Stimulated activated CD8-positive, alpha-beta memory T cell treated with anti-CD3 and anti-CD28 coated beads, Interleukin-7, amount 100 ng/mL, for 48 hours (primary cell): ENCODE measurements at regions not wholly inside any gene's neighbourhood (a gene's known extent, or its start where the extent isn't known, plus 50 kb on each side); places are given as distances from the start of the nearest gene placed in this dataset.

Experiments
- DNase-seq, 2 donors: peaks; one replicate each; pipeline ENCODE4 v3.0.0-alpha.2; 2020; ENCODE audit warnings: low read depth in 1 of 2; ENCODE audit errors: extremely low read depth in 1 of 2

- DNase-seq = no peak
These were observed 639.6 kb downstream of the CETN3 start for GRCh38 chr5:89769975-89770374.

- no peak for DNase-seq
These were observed 649.8 kb downstream of the CETN3 start for GRCh38 chr5:89759802-89760201.

- no peak for DNase-seq
These were observed 651.4 kb downstream of the CETN3 start for GRCh38 chr5:89758146-89758545.

GRCh38 chr5:89756955-89757354, 652.6 kb downstream of the CETN3 start:
- no peak for DNase-seq

GRCh38 chr5:89755024-89755423, 654.5 kb downstream of the CETN3 start:
- DNase-seq = no peak

- no peak for DNase-seq
These were observed 674.5 kb downstream of the CETN3 start for GRCh38 chr5:89735082-89735481.

- no peak for DNase-seq
These were observed 675.8 kb downstream of the CETN3 start for GRCh38 chr5:89733772-89734171.

- DNase-seq = no peak
These were observed 679.8 kb downstream of the CETN3 start for GRCh38 chr5:89729623-89730301.

- no peak for DNase-seq
These were observed 680.8 kb downstream of the CETN3 start for GRCh38 chr5:89728750-89729149.

- no peak for DNase-seq
These were observed 681.4 kb downstream of the CETN3 start for GRCh38 chr5:89728134-89728533.

- no peak for DNase-seq
These were observed 685.0 kb downstream of the CETN3 start for GRCh38 chr5:89724379-89725095.

GRCh38 chr5:89723907-89724306, 685.6 kb downstream of the CETN3 start:
- DNase-seq = no peak

- no peak for DNase-seq
These were observed 687.0 kb downstream of the CETN3 start for GRCh38 chr5:89722538-89722937.

- DNase-seq = no peak
These were observed 687.6 kb downstream of the CETN3 start for GRCh38 chr5:89721931-89722330.

- DNase-seq = no peak
These were observed 688.2 kb downstream of the CETN3 start for GRCh38 chr5:89721353-89721752.

GRCh38 chr5:89712134-89712700, 697.3 kb downstream of the CETN3 start:
- no peak for DNase-seq

- DNase-seq = no peak
These were observed 698.0 kb downstream of the CETN3 start for GRCh38 chr5:89711526-89711925.

GRCh38 chr5:89710006-89710405, 699.5 kb downstream of the CETN3 start:
- no peak for DNase-seq

GRCh38 chr5:89707891-89708290, 701.7 kb downstream of the CETN3 start:
- DNase-seq = no peak

- no peak for DNase-seq
These were observed 702.8 kb downstream of the CETN3 start for GRCh38 chr5:89706731-89707130.

GRCh38 chr5:89703817-89704216, 705.7 kb downstream of the CETN3 start:
- no peak for DNase-seq

- DNase-seq = no peak
These were observed 711.5 kb downstream of the CETN3 start for GRCh38 chr5:89698028-89698427.
